ENCODE measurements at regions not wholly inside any gene's neighbourhood (a gene's known extent, or its start where the extent isn't known, plus 50 kb on each side); places are given as distances from the start of the nearest gene placed in this dataset.

- Histone ChIP-seq H3K4me2 (no peak overlapping the region), H3K27me3 (no peaks in the 10 kb centered on the region), H4K20me1 (ENCODE audit: low read depth) (no peaks in the 10 kb centered on the region), H3K36me3 (no peaks in the 10 kb centered on the region), H3F3A (ENCODE audit: low read depth) (no peaks in the 10 kb centered on the region), H3K27ac (no peak overlapping the region), H3K9me3 (ENCODE audit: low read depth) (no peaks in the 10 kb centered on the region), H3K79me2 (ENCODE audit: low read depth) (no peaks in the 10 kb centered on the region), H2AFZ (replicated peaks) (no peak overlapping the region), H3K4me1 (no peaks in the 10 kb centered on the region), H3K4me3 (no peak overlapping the region), H3K9ac (no peak overlapping the region)
- no peak overlapping the region for H3K27ac Mint-ChIP-seq
- TF ChIP-seq EZH2 (IDR thresholded peaks at IDR 0.05) (no peak), EZH2phosphoT487 (IDR thresholded peaks at IDR 0.05) (no peak), CTCF (IDR thresholded peaks at IDR 0.05) (no peak)
- no peak overlapping the region for H3K4me3 Mint-ChIP-seq
- no peak for DNase-seq (ENCODE audit: low spot score)
- H3K9me3 Mint-ChIP-seq: peaks cover 9% of the 10 kb centered on the region
- H3K4me1 Mint-ChIP-seq: no peaks in the 10 kb centered on the region
- no peaks in the 10 kb centered on the region for H3K27me3 Mint-ChIP-seq (ENCODE audit: insufficient read depth, low read depth)
- no peaks in the 10 kb centered on the region for H3K36me3 Mint-ChIP-seq
These were observed 546.9 kb upstream of the ADAMTS5 start for GRCh38 chr21:27513825-27514224.

- Histone ChIP-seq H3K4me2 (no peak overlapping the region), H2AFZ (replicated peaks) (no peak overlapping the region), H3K27ac (no peak overlapping the region), H3K79me2 (ENCODE audit: low read depth) (no peaks in the 10 kb centered on the region), H3K36me3 (no peaks in the 10 kb centered on the region), H3F3A (ENCODE audit: low read depth) (no peaks in the 10 kb centered on the region), H3K4me1 (no peaks in the 10 kb centered on the region), H3K4me3 (no peak overlapping the region), H3K9ac (no peak overlapping the region), H3K9me3 (ENCODE audit: low read depth) (no peaks in the 10 kb centered on the region), H3K27me3 (no peaks in the 10 kb centered on the region), H4K20me1 (ENCODE audit: low read depth) (no peaks in the 10 kb centered on the region)
- Mint-ChIP-seq H3K9me3 (peaks cover 9% of the 10 kb centered on the region), H3K36me3 (no peaks in the 10 kb centered on the region), H3K4me3 (no peak overlapping the region), H3K27me3 (ENCODE audit: insufficient read depth, low read depth) (no peaks in the 10 kb centered on the region), H3K4me1 (no peaks in the 10 kb centered on the region), H3K27ac (no peak overlapping the region)
- TF ChIP-seq EZH2 (IDR thresholded peaks at IDR 0.05): no peak
- no peak for TF ChIP-seq EZH2phosphoT487 (IDR thresholded peaks at IDR 0.05)
- no peak for TF ChIP-seq CTCF (IDR thresholded peaks at IDR 0.05)
- no peak for DNase-seq (ENCODE audit: low spot score)
These were observed 546.1 kb upstream of the ADAMTS5 start for GRCh38 chr21:27513016-27513415.

DNA sequence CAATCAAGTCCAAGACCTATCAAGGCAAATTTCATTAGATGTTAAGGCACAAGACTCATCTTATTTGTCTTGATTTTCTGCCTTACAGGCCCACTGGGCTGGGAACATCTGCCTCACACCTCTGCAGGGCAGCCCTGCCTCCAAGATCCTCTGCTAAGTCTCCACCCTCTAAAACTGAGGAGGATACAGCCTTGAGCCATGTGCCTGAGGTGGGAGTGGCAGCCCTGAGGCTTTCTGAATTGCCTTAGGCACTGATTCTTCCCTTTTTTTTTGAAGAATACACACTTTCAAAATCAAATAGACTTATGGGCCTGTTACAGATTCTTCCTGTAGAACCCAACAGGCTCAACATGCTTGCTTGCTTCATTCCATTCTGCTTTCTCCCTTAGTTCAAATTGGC is 544.3 kb upstream of the ADAMTS5 start:
- no peaks in the 10 kb centered on the region for H3K27me3 ChIP-seq
- Mint-ChIP-seq H3K27ac (no peak overlapping the region), H3K4me3 (no peak overlapping the region), H3K4me1 (no peaks in the 10 kb centered on the region), H3K27me3 (ENCODE audit: insufficient read depth, low read depth) (no peaks in the 10 kb centered on the region), H3K9me3 (no peaks in the 10 kb centered on the region), H3K36me3 (no peaks in the 10 kb centered on the region)
- H3K9ac ChIP-seq: no peak overlapping the region
- no peaks in the 10 kb centered on the region for H3K79me2 ChIP-seq (ENCODE audit: low read depth)
- H3K27ac ChIP-seq: no peak overlapping the region
- H4K20me1 ChIP-seq (ENCODE audit: low read depth): no peaks in the 10 kb centered on the region
- H2AFZ ChIP-seq (replicated peaks): no peak overlapping the region
- no peak overlapping the region for H3K4me3 ChIP-seq
- H3K4me2 ChIP-seq: no peak overlapping the region
- H3K4me1 ChIP-seq: no peaks in the 10 kb centered on the region
- no peak for DNase-seq (ENCODE audit: low spot score)
- no peaks in the 10 kb centered on the region for H3F3A ChIP-seq (ENCODE audit: low read depth)
- H3K9me3 ChIP-seq (ENCODE audit: low read depth): no peaks in the 10 kb centered on the region
- TF ChIP-seq EZH2 (IDR thresholded peaks at IDR 0.05) (no peak), EZH2phosphoT487 (IDR thresholded peaks at IDR 0.05) (no peak), CTCF (IDR thresholded peaks at IDR 0.05) (no peak)
- H3K36me3 ChIP-seq: no peaks in the 10 kb centered on the region

DNA sequence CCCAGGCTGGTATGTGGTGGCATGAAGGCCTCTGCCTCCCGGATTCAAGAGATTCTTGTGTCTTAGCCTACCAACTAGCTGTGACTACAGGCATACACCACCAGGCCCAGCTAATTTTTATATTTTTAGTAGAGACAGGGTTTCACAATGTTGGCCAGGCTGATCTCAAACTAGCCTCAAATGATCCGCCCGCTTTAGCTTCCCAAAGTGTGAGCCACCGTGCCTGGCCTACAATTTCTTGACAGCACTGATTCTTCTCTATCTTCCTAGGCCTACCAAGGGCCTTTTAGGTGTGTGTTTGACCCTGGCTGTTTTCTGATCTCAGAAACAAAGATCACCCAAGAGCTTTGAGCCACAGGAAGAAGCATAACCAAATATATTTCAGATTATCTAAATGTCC is 540.8 kb upstream of the ADAMTS5 start:
- Mint-ChIP-seq H3K4me3 (no peak overlapping the region), H3K27me3 (ENCODE audit: insufficient read depth, low read depth) (no peaks in the 10 kb centered on the region), H3K9me3 (no peaks in the 10 kb centered on the region), H3K36me3 (no peaks in the 10 kb centered on the region), H3K27ac (no peak overlapping the region), H3K4me1 (no peaks in the 10 kb centered on the region)
- no peak for DNase-seq (ENCODE audit: low spot score)
- H4K20me1 ChIP-seq (ENCODE audit: low read depth): no peaks in the 10 kb centered on the region
- H3K27ac ChIP-seq: no peak overlapping the region
- no peaks in the 10 kb centered on the region for H3K4me1 ChIP-seq
- no peaks in the 10 kb centered on the region for H3K36me3 ChIP-seq
- H3K9ac ChIP-seq: no peak overlapping the region
- no peak overlapping the region for H3K4me3 ChIP-seq
- no peaks in the 10 kb centered on the region for H3K27me3 ChIP-seq
- H3F3A ChIP-seq (ENCODE audit: low read depth): no peaks in the 10 kb centered on the region
- H3K9me3 ChIP-seq (ENCODE audit: low read depth): no peaks in the 10 kb centered on the region
- H3K4me2 ChIP-seq: no peak overlapping the region
- TF ChIP-seq EZH2phosphoT487 (IDR thresholded peaks at IDR 0.05): no peak
- TF ChIP-seq EZH2 (IDR thresholded peaks at IDR 0.05): no peak
- TF ChIP-seq CTCF (IDR thresholded peaks at IDR 0.05): no peak
- H3K79me2 ChIP-seq (ENCODE audit: low read depth): no peaks in the 10 kb centered on the region
- H2AFZ ChIP-seq (replicated peaks): no peak overlapping the region
